OCI-LY7 (cell line): ENCODE measurements at regions not wholly inside any gene's neighbourhood (a gene's known extent, or its start where the extent isn't known, plus 50 kb on each side); places are given as distances from the start of the nearest gene placed in this dataset.

Experiments
- EZH2phosphoT487 ChIP-seq: fragments of 200-600 bp; sonication (generic); IDR thresholded peaks from 2 replicates; pipeline ENCODE4 v1.6.1; 2018; ENCODE audit warnings: low read depth, borderline replicate concordance, mild to moderate bottlenecking, mixed run types, antibody characterized with exemption, low read length, moderate library complexity, mixed read lengths
- TF ChIP-seq, protein P1 (sequence below): fragments of 200-600 bp; sonication (generic); conservative IDR thresholded peaks from 2 replicates; pipeline ENCODE4 v1.5.1; 2014; ENCODE audit warnings: mild to moderate bottlenecking, antibody characterized with exemption, low read length, moderate library complexity, mixed read lengths

DNA sequence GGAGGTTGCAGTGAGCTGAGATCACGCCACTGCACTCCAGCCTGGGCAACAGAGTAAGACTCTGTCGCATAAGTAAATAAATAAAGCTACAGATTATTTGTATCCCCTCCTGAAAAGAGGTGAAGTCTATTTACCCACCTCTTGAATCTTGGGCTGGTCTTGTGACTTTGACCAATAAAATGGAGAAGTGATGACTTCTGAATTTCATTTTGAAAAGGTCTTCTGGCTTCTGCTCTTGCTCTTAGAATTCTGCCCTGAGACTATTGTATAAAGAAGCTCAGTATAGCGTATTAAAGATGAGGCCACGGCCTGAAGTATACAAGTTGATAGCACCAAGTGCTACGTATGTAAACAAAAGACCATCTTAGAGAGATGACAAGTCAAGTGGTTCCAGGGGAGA lies 88.3 kb upstream of the AMN1 start:
- TF ChIP-seq, protein P1, sequence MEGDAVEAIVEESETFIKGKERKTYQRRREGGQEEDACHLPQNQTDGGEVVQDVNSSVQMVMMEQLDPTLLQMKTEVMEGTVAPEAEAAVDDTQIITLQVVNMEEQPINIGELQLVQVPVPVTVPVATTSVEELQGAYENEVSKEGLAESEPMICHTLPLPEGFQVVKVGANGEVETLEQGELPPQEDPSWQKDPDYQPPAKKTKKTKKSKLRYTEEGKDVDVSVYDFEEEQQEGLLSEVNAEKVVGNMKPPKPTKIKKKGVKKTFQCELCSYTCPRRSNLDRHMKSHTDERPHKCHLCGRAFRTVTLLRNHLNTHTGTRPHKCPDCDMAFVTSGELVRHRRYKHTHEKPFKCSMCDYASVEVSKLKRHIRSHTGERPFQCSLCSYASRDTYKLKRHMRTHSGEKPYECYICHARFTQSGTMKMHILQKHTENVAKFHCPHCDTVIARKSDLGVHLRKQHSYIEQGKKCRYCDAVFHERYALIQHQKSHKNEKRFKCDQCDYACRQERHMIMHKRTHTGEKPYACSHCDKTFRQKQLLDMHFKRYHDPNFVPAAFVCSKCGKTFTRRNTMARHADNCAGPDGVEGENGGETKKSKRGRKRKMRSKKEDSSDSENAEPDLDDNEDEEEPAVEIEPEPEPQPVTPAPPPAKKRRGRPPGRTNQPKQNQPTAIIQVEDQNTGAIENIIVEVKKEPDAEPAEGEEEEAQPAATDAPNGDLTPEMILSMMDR = no peak
- TF ChIP-seq EZH2phosphoT487 = no peak
